ENCODE measurements at regions not wholly inside any gene's neighbourhood (a gene's known extent, or its start where the extent isn't known, plus 50 kb on each side); places are given as distances from the start of the nearest gene placed in this dataset.

DNA sequence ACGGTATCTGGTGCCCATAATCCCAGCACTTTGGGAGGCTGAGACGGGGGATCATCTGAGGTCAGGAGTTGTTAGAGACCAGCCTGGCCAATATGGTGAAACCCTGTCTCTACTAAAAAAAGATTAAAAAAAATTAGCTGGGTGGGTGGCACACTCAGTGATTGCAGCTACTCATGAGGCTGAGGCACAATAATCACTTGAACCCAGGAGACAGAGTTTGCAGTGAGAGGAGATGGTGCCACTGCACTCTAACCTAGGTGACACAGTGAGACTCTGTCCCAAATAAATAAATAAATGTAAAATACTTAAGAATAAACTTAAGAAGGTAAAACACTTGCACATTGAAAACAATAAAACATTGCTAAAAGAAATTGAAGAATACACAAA, 90.4 kb downstream of the ZNF280B start:
- no peaks in the 10 kb centered on the region for H3K79me2 ChIP-seq (ENCODE audit: insufficient read depth, low read depth, low read length)
- no peaks in the 10 kb centered on the region for H3K9me2 ChIP-seq (ENCODE audit: insufficient read depth, low read length)
- no peak for TF ChIP-seq EZH2phosphoT487 (IDR thresholded peaks at IDR 0.05; ENCODE audit: borderline replicate concordance, low read depth, low read length)
- TF ChIP-seq, protein P1, sequence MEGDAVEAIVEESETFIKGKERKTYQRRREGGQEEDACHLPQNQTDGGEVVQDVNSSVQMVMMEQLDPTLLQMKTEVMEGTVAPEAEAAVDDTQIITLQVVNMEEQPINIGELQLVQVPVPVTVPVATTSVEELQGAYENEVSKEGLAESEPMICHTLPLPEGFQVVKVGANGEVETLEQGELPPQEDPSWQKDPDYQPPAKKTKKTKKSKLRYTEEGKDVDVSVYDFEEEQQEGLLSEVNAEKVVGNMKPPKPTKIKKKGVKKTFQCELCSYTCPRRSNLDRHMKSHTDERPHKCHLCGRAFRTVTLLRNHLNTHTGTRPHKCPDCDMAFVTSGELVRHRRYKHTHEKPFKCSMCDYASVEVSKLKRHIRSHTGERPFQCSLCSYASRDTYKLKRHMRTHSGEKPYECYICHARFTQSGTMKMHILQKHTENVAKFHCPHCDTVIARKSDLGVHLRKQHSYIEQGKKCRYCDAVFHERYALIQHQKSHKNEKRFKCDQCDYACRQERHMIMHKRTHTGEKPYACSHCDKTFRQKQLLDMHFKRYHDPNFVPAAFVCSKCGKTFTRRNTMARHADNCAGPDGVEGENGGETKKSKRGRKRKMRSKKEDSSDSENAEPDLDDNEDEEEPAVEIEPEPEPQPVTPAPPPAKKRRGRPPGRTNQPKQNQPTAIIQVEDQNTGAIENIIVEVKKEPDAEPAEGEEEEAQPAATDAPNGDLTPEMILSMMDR (conservative IDR thresholded peaks at IDR 0.05; ENCODE audit: low read length): no peak
- DNase-seq (ENCODE audit: low spot score): no peak
- no TSS peak for BruUV-seq (replicated peaks)
- no peak overlapping the region for H3K4me3 ChIP-seq (ENCODE audit: low read depth, low read length, poor library complexity, severe bottlenecking)
- no peaks in the 10 kb centered on the region for H3K9me3 ChIP-seq (ENCODE audit: low read length)
- no peaks in the 10 kb centered on the region; the same call in 1 of the 2 replicates for H3K36me3 ChIP-seq (ENCODE audit: insufficient read depth, low read length)
- CTCF ChIA-PET (ENCODE audit: unreplicated experiment): no interaction called here
- POLR2A ChIA-PET: interaction anchor here (0.9 to 1.3 kb wide), 2 partner anchors 17 to 37 kb away, joined by 3 read pairs; no protein-coding TSS in a partner anchor
- H4K20me1 ChIP-seq (ENCODE audit: insufficient read depth, low read length): no peaks in the 10 kb centered on the region
- intact Hi-C loops (cut with micrococcal nuclease; ENCODE audit: unreplicated experiment): no loop called here
- H3K4me1 ChIP-seq (ENCODE audit: insufficient read depth, low read length, poor library complexity, severe bottlenecking): peaks cover 19% of the 10 kb centered on the region
- no peak overlapping the region for H3K4me2 ChIP-seq (ENCODE audit: low read length)
- no peak overlapping the region for H2AFZ ChIP-seq (ENCODE audit: low read length)
- no peak overlapping the region for H3K27ac ChIP-seq (ENCODE audit: low read depth, low read length, poor library complexity, severe bottlenecking)

DNA sequence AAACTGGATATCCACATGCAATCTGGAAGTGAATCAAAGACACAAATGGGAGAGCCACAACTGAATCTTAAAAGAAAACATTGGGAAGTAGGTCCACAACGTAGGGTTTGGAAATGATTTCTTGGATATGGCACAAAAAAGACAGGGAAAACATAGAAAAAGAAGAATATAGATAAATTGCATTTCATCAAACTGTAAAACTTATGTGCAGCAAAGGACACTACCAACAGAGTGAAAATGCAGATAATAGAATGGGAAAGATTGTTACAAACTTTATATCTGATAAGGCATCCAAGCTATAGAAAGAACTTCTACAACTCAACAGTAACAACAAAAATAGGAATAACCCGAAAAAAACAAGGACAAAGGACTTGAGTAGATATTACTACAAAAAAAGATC, 89.6 kb downstream of the ZNF280B start:
- H3K9me2 ChIP-seq (ENCODE audit: insufficient read depth, low read length): no peaks in the 10 kb centered on the region
- no peaks in the 10 kb centered on the region for H3K79me2 ChIP-seq (ENCODE audit: insufficient read depth, low read depth, low read length)
- H2AFZ ChIP-seq (ENCODE audit: low read length): no peak overlapping the region
- peaks cover 27% of the 10 kb centered on the region for H3K4me1 ChIP-seq (ENCODE audit: insufficient read depth, low read length, poor library complexity, severe bottlenecking)
- H3K36me3 ChIP-seq (ENCODE audit: insufficient read depth, low read length): no peaks in the 10 kb centered on the region
- no peak for DNase-seq (ENCODE audit: low spot score)
- intact Hi-C loops (cut with micrococcal nuclease; ENCODE audit: unreplicated experiment): no loop called here
- H3K4me3 ChIP-seq (ENCODE audit: low read depth, low read length, poor library complexity, severe bottlenecking): no peak overlapping the region
- no peak overlapping the region for H3K27ac ChIP-seq (ENCODE audit: low read depth, low read length, poor library complexity, severe bottlenecking)
- TF ChIP-seq, protein P1 (conservative IDR thresholded peaks at IDR 0.05; ENCODE audit: low read length): no peak
- no peak for TF ChIP-seq EZH2phosphoT487 (IDR thresholded peaks at IDR 0.05; ENCODE audit: borderline replicate concordance, low read depth, low read length)
- H3K9me3 ChIP-seq (ENCODE audit: low read length): no peaks in the 10 kb centered on the region
- no peaks in the 10 kb centered on the region for H4K20me1 ChIP-seq (ENCODE audit: insufficient read depth, low read length)
- no TSS peak for BruUV-seq (replicated peaks)
- POLR2A ChIA-PET: no interaction called here
- CTCF ChIA-PET (ENCODE audit: unreplicated experiment): no interaction called here
- H3K4me2 ChIP-seq (ENCODE audit: low read length): no peak overlapping the region

DNA sequence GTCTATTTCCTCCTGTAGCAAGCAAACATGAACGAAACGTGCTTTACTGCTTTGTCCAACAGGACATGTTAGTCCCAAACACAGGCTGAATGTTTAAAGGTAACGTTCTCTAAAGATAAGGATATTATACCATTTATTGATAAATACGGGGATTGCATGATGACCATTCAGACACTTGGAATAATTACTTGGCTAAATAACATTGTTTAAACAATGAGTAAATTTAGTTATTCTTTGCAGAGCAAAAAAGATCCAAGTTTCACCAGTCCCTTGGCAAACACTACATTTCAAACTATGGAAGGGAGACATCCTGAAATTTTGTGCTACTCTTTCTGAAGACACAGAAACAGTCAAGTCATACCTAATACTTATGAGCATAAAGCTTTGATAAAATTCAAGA, 88.0 kb downstream of the ZNF280B start:
- Histone ChIP-seq H3K9me3 (ENCODE audit: low read length) (no peaks in the 10 kb centered on the region), H3K9me2 (ENCODE audit: insufficient read depth, low read length) (no peaks in the 10 kb centered on the region), H2AFZ (ENCODE audit: low read length) (no peak overlapping the region), H3K4me1 (ENCODE audit: insufficient read depth, low read length, poor library complexity, severe bottlenecking) (peaks cover 43% of the 10 kb centered on the region), H4K20me1 (ENCODE audit: insufficient read depth, low read length) (no peaks in the 10 kb centered on the region), H3K4me2 (ENCODE audit: low read length) (no peak overlapping the region), H3K79me2 (ENCODE audit: insufficient read depth, low read depth, low read length) (no peaks in the 10 kb centered on the region), H3K27ac (ENCODE audit: low read depth, low read length, poor library complexity, severe bottlenecking) (no peak overlapping the region), H3K4me3 (ENCODE audit: low read depth, low read length, poor library complexity, severe bottlenecking) (no peak overlapping the region), H3K36me3 (ENCODE audit: insufficient read depth, low read length) (no peaks in the 10 kb centered on the region)
- CTCF ChIA-PET (ENCODE audit: unreplicated experiment): no interaction called here
- no TSS peak for BruUV-seq (replicated peaks)
- POLR2A ChIA-PET: interaction anchor here (2.2 kb wide), 1 partner anchor 10 kb away, joined by 6 read pairs; no protein-coding TSS in a partner anchor
- TF ChIP-seq, protein P1 (conservative IDR thresholded peaks at IDR 0.05; ENCODE audit: low read length): no peak
- TF ChIP-seq EZH2phosphoT487 (IDR thresholded peaks at IDR 0.05; ENCODE audit: borderline replicate concordance, low read depth, low read length): no peak
- DNase-seq (ENCODE audit: low spot score): no peak
- intact Hi-C loops (cut with micrococcal nuclease; ENCODE audit: unreplicated experiment): no loop called here
